HG03439 (cell line): ENCODE measurements at regions not wholly inside any gene's neighbourhood (a gene's known extent, or its start where the extent isn't known, plus 50 kb on each side); places are given as distances from the start of the nearest gene placed in this dataset.

Experiments used
- ATAC-seq: cut with Tn5 transposase; IDR thresholded peaks from one replicate; pipeline ENCODE4 v1.9.1; 2021; ENCODE audit warnings: mild to moderate bottlenecking, moderate library complexity; ENCODE audit not compliant: unreplicated experiment

DNA sequence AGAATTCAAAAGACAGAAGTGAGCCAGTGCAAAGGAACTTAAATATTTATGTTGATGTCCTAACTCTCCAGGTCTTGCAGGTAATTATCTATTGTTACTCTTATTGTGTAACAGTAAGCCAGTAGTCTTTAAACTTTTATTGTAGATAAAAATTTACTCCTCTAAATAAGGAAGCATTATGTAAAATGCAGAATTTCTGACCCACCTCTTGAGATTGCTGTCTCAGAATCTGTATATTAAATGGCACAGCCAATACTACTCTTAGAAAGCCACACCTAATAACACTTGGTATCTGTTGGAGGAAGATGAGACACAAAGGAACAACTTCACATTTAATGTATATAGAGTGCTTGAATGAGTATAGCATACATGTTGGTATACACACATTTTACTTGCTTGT, 613.5 kb upstream of the ZNF804A start:
- no peak for ATAC-seq

DNA sequence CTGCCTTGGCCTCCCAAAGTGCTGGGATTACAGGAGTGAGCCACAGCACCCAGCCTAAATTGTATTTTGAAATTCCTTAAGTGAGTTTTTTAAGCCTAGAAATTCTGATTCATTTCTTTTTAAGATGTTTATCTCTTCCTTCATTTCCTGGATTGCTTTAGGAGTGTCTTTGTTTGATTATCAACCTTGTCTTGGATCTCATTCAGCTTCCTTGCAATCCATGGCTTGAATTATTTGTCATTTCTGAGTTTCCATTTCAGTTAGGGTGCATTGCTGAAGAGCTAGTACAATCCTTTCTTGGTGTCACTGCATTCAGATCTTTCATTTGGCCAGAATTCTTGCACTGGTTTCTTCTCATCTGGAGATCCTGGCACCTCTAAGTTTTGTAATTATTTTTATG, 606.4 kb upstream of the ZNF804A start:
- ATAC-seq: no peak

DNA sequence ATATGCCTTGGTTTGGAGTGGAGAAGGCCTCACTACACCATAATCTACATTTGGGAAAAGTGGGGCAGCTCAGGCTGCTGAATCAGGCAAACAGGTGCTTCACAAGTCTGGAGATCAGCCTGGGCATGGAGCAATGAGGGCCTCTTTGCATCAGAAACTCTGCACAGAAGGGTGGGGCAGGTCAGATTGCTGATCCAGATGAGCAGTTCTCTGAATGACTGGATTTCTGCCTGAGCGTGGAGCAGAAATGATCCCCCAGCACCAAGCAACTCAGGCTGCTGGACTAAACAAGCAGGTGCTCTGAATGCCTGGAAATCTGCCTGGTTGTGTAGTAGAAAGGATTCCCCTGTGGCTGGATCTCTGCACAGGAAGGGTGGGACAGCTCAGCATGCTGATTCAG, 605.3 kb upstream of the ZNF804A start:
- ATAC-seq: no peak

DNA sequence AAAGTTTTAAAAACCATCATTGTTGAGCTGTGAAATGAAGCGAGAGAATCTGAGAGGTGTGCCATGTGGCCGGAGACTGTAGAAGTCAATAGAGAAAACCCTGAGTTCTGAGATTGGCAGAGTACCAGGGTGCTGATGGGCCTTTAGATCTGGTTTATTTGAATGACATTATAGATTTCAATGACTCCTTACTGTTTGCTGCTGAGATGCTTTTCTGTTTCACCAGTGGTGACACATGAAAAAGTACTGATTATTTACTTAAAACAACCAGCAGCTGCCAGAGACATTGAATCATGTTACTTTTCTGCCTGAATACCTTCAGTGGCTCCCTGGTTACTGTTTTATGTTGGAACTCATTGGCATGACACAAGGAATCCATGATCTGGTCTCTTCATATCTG, 602.7 kb upstream of the ZNF804A start:
- no peak for ATAC-seq

DNA sequence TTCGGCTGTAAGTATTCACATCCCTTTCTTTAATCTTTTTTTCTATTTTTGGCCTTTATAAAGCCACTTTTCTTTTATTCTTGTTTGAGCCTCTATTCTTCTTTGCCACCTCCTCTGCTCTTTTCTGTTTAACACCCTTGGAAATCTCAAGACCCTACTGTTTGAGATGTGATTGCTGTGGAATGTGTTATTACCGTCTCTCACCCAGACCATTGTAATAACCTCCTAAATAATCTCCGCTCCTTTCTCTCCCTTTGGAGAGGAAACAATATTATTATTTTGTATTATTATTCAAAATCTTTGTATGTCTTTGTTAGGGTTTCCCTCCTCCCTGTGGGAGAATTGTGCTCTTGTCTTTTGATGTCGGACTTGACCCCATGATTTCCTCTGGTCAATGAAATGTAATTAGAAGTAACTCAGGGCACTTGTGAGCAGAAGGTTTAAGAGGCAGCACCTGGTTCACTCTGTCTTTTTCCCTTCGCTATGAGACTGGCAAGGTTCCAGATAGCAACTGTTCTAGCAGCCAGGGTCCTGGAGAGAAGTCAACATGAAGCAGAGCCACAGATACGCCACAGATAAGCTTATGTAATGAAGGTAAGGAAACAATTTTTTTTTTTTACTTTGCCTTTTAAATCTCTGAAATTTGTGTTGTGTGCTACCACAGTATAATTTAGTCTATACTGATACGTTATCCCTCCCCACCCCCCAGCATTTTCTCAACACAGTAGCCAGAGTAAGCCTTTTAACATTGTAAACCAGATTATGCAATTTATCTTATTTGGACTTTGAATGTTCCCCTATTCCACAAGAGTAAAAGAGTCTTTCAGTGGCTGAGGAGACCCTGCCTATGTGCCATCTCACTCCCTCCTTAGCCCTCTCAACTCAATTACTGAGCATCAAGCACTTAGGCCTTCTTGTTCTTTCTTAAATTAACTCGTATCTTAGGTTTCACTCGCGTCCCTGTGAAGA, 601.2 kb upstream of the ZNF804A start:
- no peak for ATAC-seq

DNA sequence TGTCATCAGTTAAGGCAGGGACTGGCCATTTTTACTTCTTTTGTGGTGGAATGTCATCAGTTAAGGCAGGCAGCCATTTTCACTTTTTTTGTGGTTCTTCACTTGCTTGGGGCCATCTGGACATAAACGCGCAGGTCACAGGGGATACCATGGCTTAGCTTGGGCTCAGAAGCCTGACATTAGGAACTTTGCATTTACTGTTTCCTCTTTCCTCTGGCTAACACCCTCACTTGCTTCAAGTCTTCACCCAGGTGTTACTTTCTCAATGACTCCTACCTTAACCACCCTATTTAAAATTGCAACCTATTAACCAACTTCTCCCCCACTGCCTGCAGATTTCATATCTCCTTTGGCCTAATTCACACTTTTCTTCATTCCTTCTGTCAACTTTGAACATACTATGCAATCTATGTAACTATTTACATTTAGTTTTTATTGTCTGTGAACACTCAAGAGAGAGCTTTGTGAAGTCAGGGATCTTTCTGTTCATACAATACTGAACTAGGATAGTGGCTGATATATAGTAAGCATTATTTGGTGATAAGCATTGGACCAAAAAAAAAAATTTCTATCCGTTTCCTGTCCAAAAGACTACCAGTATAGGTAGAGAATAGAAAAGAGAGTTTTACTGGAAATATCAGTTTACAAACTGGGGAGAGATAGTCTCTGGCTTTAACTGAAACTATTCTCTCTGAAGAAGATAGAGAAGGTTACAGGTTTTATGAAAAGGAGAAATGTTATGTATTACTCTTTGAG, 600.1 kb upstream of the ZNF804A start:
- peak; percentile 98 for ATAC-seq

DNA sequence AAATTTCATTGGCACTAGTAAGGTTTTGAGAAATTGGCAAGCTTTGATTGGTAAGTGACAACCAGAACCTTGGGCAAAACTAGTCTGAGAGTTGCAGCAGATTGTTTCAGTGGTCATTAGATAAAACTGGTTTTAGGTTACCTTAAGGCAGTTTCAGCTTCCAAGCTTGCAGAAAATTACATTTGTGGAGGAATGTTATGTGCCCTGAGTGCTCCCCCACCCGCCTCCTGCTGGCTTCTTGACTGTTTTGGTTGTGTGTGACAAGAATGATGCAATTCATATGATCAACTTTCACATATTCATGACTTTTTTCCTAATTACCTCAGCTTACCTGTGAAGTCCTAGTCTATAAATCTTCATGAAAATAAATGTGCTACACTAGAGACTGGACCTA, 599.5 kb upstream of the ZNF804A start:
- peak; percentile 23 for ATAC-seq

DNA sequence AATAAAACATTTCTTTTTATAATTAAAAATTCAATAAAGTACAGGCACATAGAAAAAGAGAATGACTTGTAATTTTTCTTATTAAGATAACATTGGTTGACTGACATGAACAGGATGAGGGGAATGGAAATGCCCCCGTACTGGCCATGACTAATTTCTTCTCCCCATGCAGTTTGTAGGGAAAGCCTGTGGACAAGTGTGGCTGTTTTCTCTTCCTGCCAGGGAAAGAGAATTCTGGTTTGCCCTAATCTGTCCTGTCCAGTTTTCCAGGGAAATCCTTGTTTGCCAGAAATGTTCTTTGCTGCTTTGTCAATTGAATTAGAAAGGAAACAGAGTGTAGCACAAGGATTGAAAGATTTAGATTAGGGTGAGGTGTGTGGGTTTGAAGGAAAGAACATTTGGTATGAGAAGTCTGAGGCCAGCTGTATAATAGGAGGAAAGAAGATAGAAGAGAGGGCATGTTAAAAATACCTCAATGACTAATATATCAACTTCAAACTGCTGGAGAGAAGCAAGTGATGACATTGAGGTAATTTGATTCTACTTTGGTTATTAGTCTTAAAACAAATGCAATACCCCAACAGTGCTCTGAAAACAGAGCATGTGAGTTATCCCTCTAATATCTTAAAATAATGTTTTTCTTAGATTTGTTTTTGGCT, 593.9 kb upstream of the ZNF804A start:
- ATAC-seq: peak; percentile 93

DNA sequence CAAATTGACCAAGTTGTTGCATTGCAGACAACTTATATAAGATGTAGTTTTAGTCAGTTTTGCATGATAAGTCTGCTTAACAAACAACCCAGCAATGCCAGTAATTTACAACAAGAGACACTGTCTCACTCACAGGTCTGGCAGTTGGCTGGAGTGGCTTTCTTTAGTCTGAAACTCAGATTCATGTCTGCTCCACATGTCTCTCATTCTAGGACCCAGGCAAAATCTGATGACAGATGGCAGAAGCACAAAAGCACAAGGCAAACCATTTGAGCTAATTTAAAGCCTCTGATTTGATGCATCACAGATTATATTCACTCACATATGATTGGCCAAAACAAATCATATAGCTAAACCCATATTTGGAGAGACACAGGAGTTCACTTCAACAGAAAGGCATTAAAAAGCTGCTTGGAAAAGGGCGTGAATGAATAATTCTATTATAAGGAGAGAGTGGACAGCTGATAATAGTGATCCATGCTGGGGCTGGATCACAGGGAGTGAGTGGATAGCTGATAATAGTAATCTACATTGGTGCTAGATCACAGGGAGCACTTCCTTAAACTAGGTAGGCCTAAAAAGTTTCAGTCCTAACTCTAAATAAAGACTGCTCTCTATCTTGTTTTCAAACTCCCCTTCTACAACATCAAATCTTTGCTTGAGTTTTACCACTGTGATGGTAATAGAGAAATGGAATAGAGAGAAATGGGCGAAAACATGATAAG, 593.2 kb upstream of the ZNF804A start:
- peak; percentile 54 for ATAC-seq

DNA sequence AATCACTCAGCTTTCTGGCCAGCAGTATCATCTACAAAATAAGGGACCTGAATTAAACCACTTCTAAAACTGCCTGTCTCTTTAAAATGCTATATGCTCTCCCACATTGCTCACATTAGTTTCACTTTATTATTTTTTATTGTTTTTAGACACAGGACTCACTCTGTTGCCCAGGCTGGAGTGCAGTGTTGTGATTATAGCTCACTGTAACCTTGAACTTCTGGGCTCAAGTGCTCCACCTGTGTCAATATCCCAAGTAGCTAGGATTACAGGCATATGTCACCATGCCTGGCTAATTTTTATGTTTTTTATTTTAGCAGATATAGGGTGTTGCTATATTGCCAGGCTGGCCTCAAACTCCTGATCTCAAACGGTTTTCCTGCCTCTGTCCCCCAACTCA, 591.3 kb upstream of the ZNF804A start:
- ATAC-seq: no peak

DNA sequence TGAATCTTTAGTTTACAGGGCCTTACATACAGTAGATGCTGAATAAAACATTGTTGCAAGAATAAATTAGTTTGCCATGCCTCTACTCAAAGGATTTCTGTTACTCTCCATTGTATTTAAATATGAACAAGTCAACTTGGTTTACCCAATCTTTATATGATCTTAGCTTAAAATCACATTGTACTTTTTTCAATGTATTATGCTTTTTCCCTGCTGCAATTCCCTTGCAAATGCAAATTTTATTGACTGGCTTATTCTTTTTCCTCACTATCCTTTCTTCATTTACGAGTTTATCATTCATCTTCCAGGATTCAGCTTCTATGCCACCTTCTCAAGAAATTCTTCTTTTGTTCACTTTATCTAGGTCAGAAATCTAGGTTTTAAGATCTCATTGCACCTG, 571.4 kb upstream of the ZNF804A start:
- ATAC-seq: no peak

DNA sequence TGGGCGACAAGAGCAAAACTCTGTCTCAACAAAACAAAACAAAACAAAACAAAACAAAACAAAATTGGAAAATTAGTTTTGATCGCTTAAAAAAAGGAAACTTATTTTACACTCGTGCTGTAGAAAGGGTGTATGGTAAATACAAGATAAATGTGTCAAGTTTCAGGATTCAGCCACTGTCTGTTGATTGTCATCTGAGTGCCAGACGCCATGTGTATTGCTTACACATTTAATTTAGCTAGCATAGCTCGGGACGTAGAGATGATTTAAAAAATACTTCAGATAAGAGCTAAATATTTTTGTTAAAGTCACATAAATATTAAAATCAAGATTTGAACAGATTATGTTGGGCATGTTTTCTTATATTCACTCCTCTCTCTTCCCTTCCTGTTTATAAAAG, 568.1 kb upstream of the ZNF804A start:
- ATAC-seq: no peak

DNA sequence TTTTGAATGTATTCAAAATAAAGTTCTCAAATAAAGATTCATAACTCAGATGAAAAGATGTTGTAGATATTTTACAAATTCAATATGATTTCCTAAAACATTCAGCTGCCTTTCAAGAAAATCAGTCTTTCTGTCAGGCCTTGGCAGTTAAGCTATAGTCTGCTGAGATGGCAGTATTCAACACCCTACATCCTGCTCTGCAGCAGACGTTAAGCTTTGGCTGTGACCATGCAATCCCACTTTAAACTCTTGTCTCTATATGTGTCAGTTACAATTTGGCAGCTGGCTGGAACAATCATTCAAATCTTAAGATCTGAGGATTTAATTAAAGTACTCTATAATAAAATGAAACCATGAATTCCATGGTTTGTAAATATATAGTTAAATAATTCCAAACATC, 567.3 kb upstream of the ZNF804A start:
- no peak for ATAC-seq

DNA sequence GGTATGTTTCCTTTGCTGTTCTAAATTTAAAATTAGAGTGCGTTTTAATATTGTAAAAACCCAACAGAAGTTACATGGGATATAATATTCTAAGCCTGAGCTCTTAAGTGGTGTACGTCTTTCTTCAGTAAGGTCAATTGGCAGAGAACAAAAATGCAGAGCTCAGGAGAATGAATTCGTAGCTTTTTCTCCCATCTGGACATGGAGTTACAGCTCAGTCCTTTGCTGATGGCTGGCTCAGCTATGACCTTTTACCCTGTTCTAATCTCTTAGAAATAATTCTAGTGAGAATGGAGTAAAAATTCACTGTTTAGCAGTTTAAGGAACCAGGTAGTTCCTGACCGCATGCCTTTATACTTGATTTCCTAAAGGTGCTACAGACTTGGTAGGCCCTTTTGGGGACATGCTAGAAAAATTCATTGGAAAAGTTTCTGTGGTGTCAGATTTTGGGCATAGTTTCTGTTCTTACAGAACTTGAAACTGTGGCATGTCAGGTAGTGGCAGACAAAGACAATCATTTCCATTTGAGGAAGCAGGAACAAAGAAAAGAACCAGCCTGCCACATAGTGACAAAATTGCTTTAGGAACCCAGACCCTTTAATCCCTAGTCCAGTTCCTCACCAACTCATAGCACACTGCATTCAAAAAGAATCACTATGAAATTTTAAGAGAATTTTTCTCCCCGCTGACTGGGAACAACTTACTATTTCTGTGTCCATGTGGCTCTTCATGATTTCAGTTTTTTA, 566.8 kb upstream of the ZNF804A start:
- no peak for ATAC-seq

DNA sequence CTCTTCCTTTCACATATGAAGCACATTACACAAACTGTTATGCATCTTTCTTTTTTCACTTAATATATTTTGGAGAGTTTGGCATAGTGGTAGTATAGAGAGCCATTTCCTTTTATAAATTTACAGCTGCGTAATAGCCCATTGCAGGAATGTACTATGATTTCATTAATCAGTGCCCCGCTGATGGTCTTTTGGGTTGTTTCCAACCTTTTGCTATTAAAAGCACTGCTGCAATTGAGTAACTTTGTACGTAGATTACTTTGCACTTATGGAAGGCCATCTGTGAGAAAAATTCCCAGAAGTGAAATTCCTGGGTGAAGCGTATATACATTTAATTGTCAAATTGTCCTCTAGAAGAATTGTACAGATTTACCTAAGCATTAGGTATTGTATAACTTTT, 565.3 kb upstream of the ZNF804A start:
- no peak for ATAC-seq

DNA sequence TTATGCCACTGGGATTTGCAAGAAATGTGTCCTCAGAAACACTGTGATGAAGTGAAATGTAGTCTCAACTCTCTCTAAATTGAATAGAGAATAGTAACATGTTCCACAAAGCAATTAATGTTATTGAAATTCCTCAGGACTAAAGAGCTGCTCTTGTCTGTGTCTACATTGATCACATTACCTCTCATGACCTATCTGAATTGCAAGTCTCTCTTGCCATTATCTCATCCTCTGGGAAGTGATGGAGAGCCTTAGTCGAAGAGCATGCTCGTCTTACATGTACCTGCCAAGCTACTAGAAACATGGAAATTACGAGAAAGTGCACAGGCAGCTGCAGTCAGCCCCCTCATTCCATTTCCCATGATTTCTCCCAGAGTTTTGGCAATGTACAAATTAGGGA, 561.1 kb upstream of the ZNF804A start:
- no peak for ATAC-seq

DNA sequence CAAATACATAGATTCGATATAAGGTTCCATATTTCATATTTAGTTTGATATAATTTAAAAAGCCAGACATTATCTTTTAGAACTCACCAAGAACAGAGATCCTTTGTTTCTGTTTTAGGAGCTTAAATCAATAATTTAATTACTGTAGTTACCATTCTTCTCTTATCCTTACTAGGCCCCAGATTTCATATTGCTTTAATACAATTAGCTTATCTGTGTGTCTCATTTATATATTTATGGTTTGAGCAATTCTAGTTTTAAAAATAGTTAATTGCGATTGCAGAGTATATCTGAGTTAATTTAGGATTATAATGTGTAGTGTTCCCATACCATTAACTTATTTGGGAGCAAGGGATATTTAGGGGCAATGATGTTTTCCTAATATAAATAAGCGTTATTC, 558.8 kb upstream of the ZNF804A start:
- ATAC-seq: no peak

DNA sequence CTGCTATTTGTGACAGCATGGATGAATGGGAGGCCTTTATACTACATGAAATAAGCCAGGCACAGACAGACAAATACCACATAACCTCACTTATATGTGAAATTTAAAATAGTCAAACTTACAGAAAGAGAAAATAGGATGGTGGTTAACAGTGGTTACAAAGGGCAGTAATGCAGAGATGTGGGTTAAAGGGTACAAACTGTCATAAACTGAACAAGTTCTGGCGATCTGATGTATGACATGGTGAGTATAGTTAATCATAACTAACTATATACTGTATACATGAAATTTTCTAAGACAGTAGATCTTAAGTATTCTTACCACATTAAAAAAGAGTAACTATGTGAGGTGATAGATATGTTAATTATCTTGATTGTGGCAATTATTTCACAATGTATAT, 558.1 kb upstream of the ZNF804A start:
- ATAC-seq: no peak

DNA sequence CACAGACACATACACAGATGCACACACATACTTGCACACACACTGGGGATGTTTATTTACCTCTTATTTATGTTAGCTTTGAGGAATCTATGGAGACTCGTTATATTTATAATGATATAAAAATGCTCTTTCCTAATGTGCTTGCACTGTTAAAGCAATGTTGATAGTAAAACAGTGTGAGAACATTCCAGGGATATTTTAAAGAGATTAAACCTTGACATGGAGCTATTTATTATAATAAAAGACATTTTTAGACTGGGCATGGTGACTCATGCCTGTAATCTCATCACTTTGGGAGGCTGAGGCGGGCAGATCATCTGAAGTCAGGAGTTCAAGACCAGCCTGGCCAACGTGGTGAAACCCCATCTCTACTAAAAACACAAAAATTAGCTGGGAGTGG, 557.3 kb upstream of the ZNF804A start:
- no peak for ATAC-seq

DNA sequence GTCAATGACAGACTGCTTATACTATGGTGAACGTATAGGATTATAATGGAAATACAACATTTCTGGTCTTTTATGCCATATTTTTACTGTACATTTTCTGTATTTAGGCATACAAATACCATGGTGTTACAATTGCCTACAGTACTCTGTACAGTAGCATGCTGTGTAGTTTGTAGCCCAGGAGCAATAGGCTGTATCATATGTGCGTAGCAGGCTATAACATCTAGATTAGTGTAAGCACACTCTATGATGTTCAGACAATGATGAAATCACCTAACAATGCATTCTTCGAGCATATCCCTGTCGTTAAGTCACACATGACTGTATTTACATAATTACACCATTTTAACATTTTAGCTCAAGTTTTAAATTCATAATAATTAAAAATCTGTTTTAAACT, 556.6 kb upstream of the ZNF804A start:
- ATAC-seq: no peak
